GM21390 (cell line): ENCODE measurements at regions not wholly inside any gene's neighbourhood (a gene's known extent, or its start where the extent isn't known, plus 50 kb on each side); places are given as distances from the start of the nearest gene placed in this dataset.
"Not testable (repeated sequence)": the region's sequence is repeated elsewhere in the genome, so short reads cannot be mapped to it uniquely, and the experiment has no call there.

Source experiments
- ATAC-seq: cut with Tn5 transposase; IDR thresholded peaks from one replicate; pipeline ENCODE4 v1.9.1; 2021; ENCODE audit not compliant: unreplicated experiment

DNA sequence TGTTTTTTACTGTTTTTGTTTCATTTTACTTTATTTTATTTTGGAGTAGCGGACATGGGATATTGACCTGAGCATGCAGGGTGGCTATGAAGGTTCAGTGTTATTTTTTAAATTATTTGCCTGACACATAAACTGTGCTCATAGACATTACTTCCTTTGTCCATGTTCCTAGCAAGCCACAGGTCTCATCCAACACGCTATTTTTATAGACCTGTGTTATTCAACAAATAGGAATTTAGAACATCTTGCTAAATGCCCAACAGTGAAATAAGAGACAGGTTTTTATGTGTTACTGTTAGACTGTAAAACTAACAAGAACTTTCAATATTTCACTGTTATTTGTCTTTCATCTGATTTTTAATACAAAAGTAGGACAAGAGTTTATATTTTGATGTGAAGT is 756.4 kb downstream of the KCNT2 start:
- no peak for ATAC-seq

GRCh38 chr1:195851016-195851601 is 757.1 kb downstream of the KCNT2 start:
- ATAC-seq = no peak

GRCh38 chr1:195849180-195849579 is 759.1 kb downstream of the KCNT2 start:
- no peak for ATAC-seq

- ATAC-seq = not testable (repeated sequence)
Observed at GRCh38 chr1:195847957-195848875, 760.0 kb downstream of the KCNT2 start.

- no peak for ATAC-seq
Observed at GRCh38 chr1:195831789-195832188, 776.5 kb downstream of the KCNT2 start.

- ATAC-seq = no peak
Observed at GRCh38 chr1:195828325-195828724, 779.9 kb downstream of the KCNT2 start.

DNA sequence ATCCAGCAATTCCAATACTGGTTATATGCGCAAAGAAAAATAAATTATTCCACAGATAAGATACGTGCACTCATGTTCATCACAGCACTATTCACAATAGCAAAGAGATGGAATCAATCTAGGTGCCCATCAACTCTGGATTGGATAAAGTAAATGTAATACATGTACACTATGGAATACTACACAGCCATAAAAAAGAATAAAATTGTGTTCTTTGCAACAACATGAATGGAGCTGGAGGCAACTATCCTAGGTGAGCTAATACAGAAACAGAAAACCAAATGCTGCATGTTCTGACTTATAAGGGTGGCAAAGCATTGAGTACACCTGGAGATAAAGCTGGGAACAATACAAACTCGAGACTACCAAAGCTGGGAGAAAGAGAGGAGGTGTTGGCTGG is 787.3 kb downstream of the KCNT2 start:
- no peak for ATAC-seq

DNA sequence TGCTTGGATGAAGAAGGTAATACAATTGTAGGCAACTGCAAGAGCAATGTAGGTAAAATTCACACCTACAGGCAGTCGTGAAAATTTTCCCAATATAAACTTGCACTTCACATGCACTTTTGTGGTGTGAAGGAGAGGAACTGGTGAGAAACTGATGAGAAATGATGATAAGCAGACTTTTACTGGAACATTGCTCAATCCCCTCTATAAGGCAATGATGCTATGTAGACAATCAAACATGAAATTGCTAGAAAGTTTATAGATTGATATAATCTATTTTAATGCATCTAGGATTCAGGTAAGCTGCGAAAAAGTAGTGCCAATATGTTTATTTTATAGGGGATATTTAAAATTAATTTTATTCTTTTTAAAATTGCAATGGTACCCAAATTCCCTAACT is 802.2 kb downstream of the KCNT2 start:
- ATAC-seq = no peak

DNA sequence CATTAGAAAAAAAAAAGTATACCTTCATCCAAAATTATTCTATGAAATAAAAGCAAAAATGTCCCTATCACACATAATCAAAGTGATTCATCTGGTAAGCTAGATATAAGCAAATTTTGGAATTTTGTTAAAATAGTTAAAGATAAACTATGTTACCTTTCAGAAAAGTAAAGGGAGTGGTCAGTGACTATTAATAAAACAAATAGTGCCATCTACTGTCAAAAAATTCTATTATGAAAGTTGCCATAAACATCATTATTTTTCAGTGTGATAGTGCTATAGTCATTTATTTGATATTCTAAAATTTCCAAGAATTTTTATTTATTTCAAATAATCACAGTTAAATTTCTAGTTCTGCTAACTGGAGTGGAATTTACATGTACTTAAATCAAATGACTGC is 803.7 kb downstream of the KCNT2 start:
- no peak for ATAC-seq

- ATAC-seq = no peak
Observed at GRCh38 chr1:195799016-195799415, 809.2 kb downstream of the KCNT2 start.

- ATAC-seq = no peak
Observed at GRCh38 chr1:195794225-195794624, 814.0 kb downstream of the KCNT2 start.

GRCh38 chr1:195791796-195792195 is 816.4 kb downstream of the KCNT2 start:
- ATAC-seq = no peak

- no peak for ATAC-seq
Observed at GRCh38 chr1:195790514-195791168, 817.6 kb downstream of the KCNT2 start.

GRCh38 chr1:195789321-195789720 is 818.9 kb downstream of the KCNT2 start:
- ATAC-seq = no peak

- no peak for ATAC-seq
Observed at GRCh38 chr1:195788721-195789120, 819.5 kb downstream of the KCNT2 start.

- no peak for ATAC-seq
Observed at GRCh38 chr1:195785830-195786229, 822.4 kb downstream of the KCNT2 start.

GRCh38 chr1:195773931-195774330 is 834.3 kb downstream of the KCNT2 start:
- no peak for ATAC-seq

- ATAC-seq = no peak
Observed at GRCh38 chr1:195769461-195769860, 838.8 kb downstream of the KCNT2 start.

DNA sequence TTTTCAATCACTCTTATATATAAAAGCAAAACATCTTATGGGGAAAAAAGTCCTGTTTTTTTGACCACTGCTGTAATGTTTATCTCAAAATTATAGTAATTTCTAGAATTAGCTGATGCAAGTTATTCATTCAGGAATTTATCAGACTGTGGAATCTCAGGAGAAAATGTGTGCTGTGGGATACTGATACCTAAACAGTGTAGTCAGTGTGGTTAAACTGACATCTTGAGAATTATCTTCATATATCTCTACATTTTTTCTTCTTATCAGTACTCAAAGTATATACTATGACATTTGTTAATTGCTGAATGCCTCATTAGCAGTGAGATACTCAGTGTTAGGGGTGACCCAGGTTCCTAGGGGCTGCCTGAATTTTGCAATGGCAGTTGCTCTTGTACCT is 839.3 kb downstream of the KCNT2 start:
- ATAC-seq = no peak

- ATAC-seq = no peak
Observed at GRCh38 chr1:195768377-195768776, 839.9 kb downstream of the KCNT2 start.

- ATAC-seq = no peak
Observed at GRCh38 chr1:195766709-195767108, 841.5 kb downstream of the KCNT2 start.

GRCh38 chr1:195765099-195765498 is 843.1 kb downstream of the KCNT2 start:
- ATAC-seq = no peak
